ENCODE measurements at regions not wholly inside any gene's neighbourhood (a gene's known extent, or its start where the extent isn't known, plus 50 kb on each side); places are given as distances from the start of the nearest gene placed in this dataset.

- ChIA-PET POLR2A (no interaction called here), RAD21 (ENCODE audit: low non-redundant PET in 1 of 2, low total read pairs in 2 of 2, uncharacterized antibody in 2 of 2, unreplicated experiment in 2 of 2) (no interaction called here), CTCF (no interaction called here)
- no peaks in the 10 kb centered on the region for H4K20me1 ChIP-seq (ENCODE audit: insufficient read depth)
- H3K27me3 ChIP-seq (ENCODE audit: insufficient read depth, low read length) = no peaks in the 10 kb centered on the region; the same call in 1 of the 2 replicates
- no peak overlapping the region for H3K4me2 ChIP-seq (ENCODE audit: low read length)
- H3K9me2 ChIP-seq (ENCODE audit: insufficient read depth) = no peaks in the 10 kb centered on the region
- no peak for TF ChIP-seq CBX3 (IDR thresholded peaks at IDR 0.05; ENCODE audit: low read depth)
- no peak for TF ChIP-seq SP1 (IDR thresholded peaks at IDR 0.05; ENCODE audit: low read depth)
- H3K4me1 ChIP-seq (ENCODE audit: control insufficient read depth in 1 of 2, insufficient read depth in 2 of 2, low read length in 2 of 2) = no peaks in the 10 kb centered on the region
- H3K36me3 ChIP-seq (ENCODE audit: control insufficient read depth in 1 of 2, insufficient read depth in 2 of 2, low read length in 2 of 2) = no peaks in the 10 kb centered on the region
- no peaks in the 10 kb centered on the region for H3K9me3 ChIP-seq (ENCODE audit: control insufficient read depth in 1 of 2, insufficient read depth in 1 of 2, low read depth in 1 of 2, low read length in 2 of 2)
- H3K27ac ChIP-seq (ENCODE audit: low read depth, low read length) = no peak overlapping the region
- DNase-seq (ENCODE audit: low read depth, low spot score) (no peak), ATAC-seq (no peak)
- intact Hi-C loops (cut with micrococcal nuclease) = no loop called here
- BruUV-seq (replicated peaks) = no TSS peak
- H2AFZ ChIP-seq (ENCODE audit: low read depth, low read length, poor library complexity, severe bottlenecking) = no peak overlapping the region
- H3K4me3 ChIP-seq (replicated peaks in 1 of 2; ENCODE audit: low read depth in 1 of 2, low read length in 2 of 2) = no peak overlapping the region
- H3K79me2 ChIP-seq (ENCODE audit: insufficient read depth, low read length) = no peaks in the 10 kb centered on the region
- H3K9ac ChIP-seq (ENCODE audit: low read length) = no peak overlapping the region
Observed at GRCh38 chrX:23168291-23168690, 166.4 kb upstream of the PTCHD1 start.

- no peak overlapping the region for H3K9ac ChIP-seq (ENCODE audit: low read length)
- no peaks in the 10 kb centered on the region for H3K4me1 ChIP-seq (ENCODE audit: control insufficient read depth in 1 of 2, insufficient read depth in 2 of 2, low read length in 2 of 2)
- intact Hi-C loops (cut with micrococcal nuclease) = no loop called here
- no peak overlapping the region for H3K4me3 ChIP-seq (replicated peaks in 1 of 2; ENCODE audit: low read depth in 1 of 2, low read length in 2 of 2)
- H3K27me3 ChIP-seq (ENCODE audit: insufficient read depth, low read length) = no peaks in the 10 kb centered on the region
- H3K79me2 ChIP-seq (ENCODE audit: insufficient read depth, low read length) = no peaks in the 10 kb centered on the region
- BruUV-seq (replicated peaks) = no TSS peak
- CTCF ChIA-PET = no interaction called here
- no peaks in the 10 kb centered on the region for H3K36me3 ChIP-seq (ENCODE audit: control insufficient read depth in 1 of 2, insufficient read depth in 2 of 2, low read length in 2 of 2)
- H3K9me2 ChIP-seq (ENCODE audit: insufficient read depth) = no peaks in the 10 kb centered on the region
- H3K9me3 ChIP-seq (ENCODE audit: control insufficient read depth in 1 of 2, insufficient read depth in 1 of 2, low read depth in 1 of 2, low read length in 2 of 2) = no peaks in the 10 kb centered on the region
- no peak overlapping the region for H3K27ac ChIP-seq (ENCODE audit: low read depth, low read length)
- H2AFZ ChIP-seq (ENCODE audit: low read depth, low read length, poor library complexity, severe bottlenecking) = no peak overlapping the region
- H4K20me1 ChIP-seq (ENCODE audit: insufficient read depth) = no peaks in the 10 kb centered on the region
- ATAC-seq (no peak), DNase-seq (ENCODE audit: low read depth, low spot score) (no peak)
- POLR2A ChIA-PET = no interaction called here
- no peak overlapping the region for H3K4me2 ChIP-seq (ENCODE audit: low read length)
- no peak for TF ChIP-seq CBX3 (IDR thresholded peaks at IDR 0.05; ENCODE audit: low read depth)
- no peak for TF ChIP-seq CEBPB (IDR thresholded peaks at IDR 0.05; ENCODE audit: low read depth)
- no peak for TF ChIP-seq POLR2AphosphoS5 (IDR thresholded peaks at IDR 0.05; ENCODE audit: low read depth, low read length)
- RAD21 ChIA-PET (ENCODE audit: low non-redundant PET in 1 of 2, low total read pairs in 2 of 2, uncharacterized antibody in 2 of 2, unreplicated experiment in 2 of 2) = no interaction called here
Observed at GRCh38 chrX:23185951-23186350, 148.7 kb upstream of the PTCHD1 start.

GRCh38 chrX:23187819-23188218 is 146.8 kb upstream of the PTCHD1 start:
- POLR2A ChIA-PET = no interaction called here
- TF ChIP-seq JUND (IDR thresholded peaks at IDR 0.05) (no peak), ELF1 (IDR thresholded peaks at IDR 0.05; ENCODE audit: borderline replicate concordance, low read depth) (no peak), YY1 (IDR thresholded peaks at IDR 0.05; ENCODE audit: extremely low read depth, insufficient replicate concordance, low read depth, low read length) (no peak), SRF (IDR thresholded peaks at IDR 0.05; ENCODE audit: low read depth) (no peak), FOSL1 (IDR thresholded peaks at IDR 0.05; ENCODE audit: low read depth) (no peak), EGR1 (IDR thresholded peaks at IDR 0.05; ENCODE audit: low read depth) (no peak), EZH2phosphoT487 (IDR thresholded peaks at IDR 0.05; ENCODE audit: borderline replicate concordance) (no peak), MAX (IDR thresholded peaks at IDR 0.05) (no peak), CTCF (IDR thresholded peaks at IDR 0.05 in 2 of 3, conservative IDR thresholded peaks at IDR 0.05 in 1 of 3; ENCODE audit: borderline replicate concordance in 1 of 3, insufficient read depth in 1 of 3, low read depth in 2 of 3, low read length in 2 of 3) (no peak), CEBPB (IDR thresholded peaks at IDR 0.05; ENCODE audit: low read depth) (no peak), ATF3 (IDR thresholded peaks at IDR 0.05) (no peak), POLR2AphosphoS5 (IDR thresholded peaks at IDR 0.05; ENCODE audit: low read depth, low read length) (no peak)

More at GRCh38 chrX:23187819-23188218, 146.8 kb upstream of the PTCHD1 start:
- no peaks in the 10 kb centered on the region for H3K9me2 ChIP-seq (ENCODE audit: insufficient read depth)
- CTCF ChIA-PET = no interaction called here
- H3K9ac ChIP-seq (ENCODE audit: low read length) = no peak overlapping the region
- no peak overlapping the region for H3K27ac ChIP-seq (ENCODE audit: low read depth, low read length)
- intact Hi-C loops (cut with micrococcal nuclease) = no loop called here
- no peaks in the 10 kb centered on the region for H3K4me1 ChIP-seq (ENCODE audit: control insufficient read depth in 1 of 2, insufficient read depth in 2 of 2, low read length in 2 of 2)
- H4K20me1 ChIP-seq (ENCODE audit: insufficient read depth) = no peaks in the 10 kb centered on the region
- H3K4me2 ChIP-seq (ENCODE audit: low read length) = no peak overlapping the region
- no peaks in the 10 kb centered on the region for H3K9me3 ChIP-seq (ENCODE audit: control insufficient read depth in 1 of 2, insufficient read depth in 1 of 2, low read depth in 1 of 2, low read length in 2 of 2)
- DNase-seq (ENCODE audit: low read depth, low spot score) = no peak
- no peaks in the 10 kb centered on the region for H3K27me3 ChIP-seq (ENCODE audit: insufficient read depth, low read length)
- RAD21 ChIA-PET (ENCODE audit: low non-redundant PET in 1 of 2, low total read pairs in 2 of 2, uncharacterized antibody in 2 of 2, unreplicated experiment in 2 of 2) = no interaction called here
- no TSS peak for BruUV-seq (replicated peaks)
- H3K79me2 ChIP-seq (ENCODE audit: insufficient read depth, low read length) = no peaks in the 10 kb centered on the region
- no peak overlapping the region for H3K4me3 ChIP-seq (replicated peaks in 1 of 2; ENCODE audit: low read depth in 1 of 2, low read length in 2 of 2)
- no peak for ATAC-seq
- no peaks in the 10 kb centered on the region for H3K36me3 ChIP-seq (ENCODE audit: control insufficient read depth in 1 of 2, insufficient read depth in 2 of 2, low read length in 2 of 2)
- no peak overlapping the region for H2AFZ ChIP-seq (ENCODE audit: low read depth, low read length, poor library complexity, severe bottlenecking)
